ENCODE measurements at regions not wholly inside any gene's neighbourhood (a gene's known extent, or its start where the extent isn't known, plus 50 kb on each side); places are given as distances from the start of the nearest gene placed in this dataset.
"Not testable (repeated sequence)": the region's sequence is repeated elsewhere in the genome, so short reads cannot be mapped to it uniquely, and the experiment has no call there.

DNA sequence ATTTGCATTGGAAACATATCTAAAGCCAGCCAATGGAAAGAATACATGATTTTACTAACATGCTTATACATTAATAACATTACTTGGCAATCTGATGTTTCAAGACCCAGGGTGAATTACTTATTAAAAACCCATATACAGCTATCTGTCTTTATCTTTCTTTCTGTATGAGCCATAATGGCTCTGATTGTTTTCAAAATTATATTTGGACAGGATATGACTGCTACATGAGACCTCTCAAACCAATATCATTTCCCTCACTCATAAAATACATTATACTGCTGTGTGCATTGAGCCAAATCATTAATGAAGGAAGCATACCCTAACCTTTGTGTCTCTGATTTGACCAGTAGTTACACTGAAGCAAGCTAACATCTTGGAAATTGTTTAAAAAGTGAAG is 205.9 kb upstream of the DPYD start:
- Histone ChIP-seq H3K9me3 (no peaks in the 10 kb centered on the region), H3K27ac (ENCODE audit: low read length) (no peak overlapping the region), H3K4me3 (ENCODE audit: control insufficient read depth in 1 of 2, extremely low read depth in 1 of 2, low read length in 1 of 2) (no peak overlapping the region), H3K36me3 (ENCODE audit: control insufficient read depth in 2 of 2, extremely low read depth in 1 of 2, insufficient read depth in 1 of 2, low read length in 1 of 2) (no peaks in the 10 kb centered on the region), H3K4me1 (ENCODE audit: control insufficient read depth in 1 of 2, extremely low read depth in 1 of 2, insufficient read depth in 2 of 2, low read length in 2 of 2) (no peaks in the 10 kb centered on the region), H3K27me3 (replicated peaks in 1 of 2; ENCODE audit: control insufficient read depth in 2 of 2, extremely low read depth in 1 of 2, insufficient read depth in 2 of 2, low read length in 1 of 2) (no peaks in the 10 kb centered on the region)
- ChIA-PET POLR2A (no interaction called here), CTCF (no interaction called here)
- Mint-ChIP-seq H3K4me1 (no peaks in the 10 kb centered on the region), H3K4me3 (no peak overlapping the region), H3K27ac (no peak overlapping the region), H3K9me3 (peaks cover 0 to 3% (median 0%) of the 10 kb centered on the region in 3 donors), H3K36me3 (no peaks in the 10 kb centered on the region), H3K27me3 (no peaks in the 10 kb centered on the region)
- ATAC-seq (replicated peaks in 1 of 4) (no peak), DNase-seq (no peak)

DNA sequence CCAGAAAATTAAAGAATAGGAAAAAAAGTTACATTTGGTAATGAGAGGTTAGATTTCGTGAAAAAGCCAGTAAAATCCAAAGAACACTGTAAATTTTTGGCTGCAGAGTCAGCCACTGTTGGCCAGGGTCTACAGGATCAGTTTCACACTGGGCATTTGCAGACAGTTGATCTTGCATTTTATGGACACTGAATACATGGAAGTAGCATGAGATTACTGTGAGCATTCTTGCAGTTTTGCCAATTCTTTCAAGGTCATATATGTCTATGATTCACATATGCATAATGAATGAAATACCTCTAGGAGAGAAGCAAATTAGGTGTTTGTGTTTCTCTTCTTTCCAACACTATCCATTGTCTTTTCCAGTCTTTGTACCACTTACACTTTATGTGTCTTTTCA is 200.8 kb upstream of the DPYD start:
- H3K4me3 ChIP-seq (ENCODE audit: control insufficient read depth in 1 of 2, extremely low read depth in 1 of 2, low read length in 1 of 2): no peak overlapping the region
- no peaks in the 10 kb centered on the region for H3K4me1 ChIP-seq (ENCODE audit: control insufficient read depth in 1 of 2, extremely low read depth in 1 of 2, insufficient read depth in 2 of 2, low read length in 2 of 2)
- H3K27me3 ChIP-seq (replicated peaks in 1 of 2; ENCODE audit: control insufficient read depth in 2 of 2, extremely low read depth in 1 of 2, insufficient read depth in 2 of 2, low read length in 1 of 2): no peaks in the 10 kb centered on the region
- WGBS (ENCODE audit: insufficient coverage): 0% methylated on average over 1 of the region's 1 CpG
- H3K9me3 Mint-ChIP-seq: peaks cover 0 to 3% (median 0%) of the 10 kb centered on the region in 3 donors
- no peak overlapping the region for H3K4me3 Mint-ChIP-seq
- H3K27ac Mint-ChIP-seq: no peak overlapping the region
- H3K4me1 Mint-ChIP-seq: no peaks in the 10 kb centered on the region
- ChIA-PET POLR2A (no interaction called here), CTCF (no interaction called here)
- H3K36me3 ChIP-seq (ENCODE audit: control insufficient read depth in 2 of 2, extremely low read depth in 1 of 2, insufficient read depth in 1 of 2, low read length in 1 of 2): no peaks in the 10 kb centered on the region
- no peak for DNase-seq
- H3K36me3 Mint-ChIP-seq: no peaks in the 10 kb centered on the region
- no peak overlapping the region for H3K27ac ChIP-seq (ENCODE audit: low read length)
- peaks cover 0 to 3% of the 10 kb centered on the region in 2 donors for H3K27me3 Mint-ChIP-seq
- H3K9me3 ChIP-seq: no peaks in the 10 kb centered on the region
- ATAC-seq (replicated peaks in 1 of 4): no peak

DNA sequence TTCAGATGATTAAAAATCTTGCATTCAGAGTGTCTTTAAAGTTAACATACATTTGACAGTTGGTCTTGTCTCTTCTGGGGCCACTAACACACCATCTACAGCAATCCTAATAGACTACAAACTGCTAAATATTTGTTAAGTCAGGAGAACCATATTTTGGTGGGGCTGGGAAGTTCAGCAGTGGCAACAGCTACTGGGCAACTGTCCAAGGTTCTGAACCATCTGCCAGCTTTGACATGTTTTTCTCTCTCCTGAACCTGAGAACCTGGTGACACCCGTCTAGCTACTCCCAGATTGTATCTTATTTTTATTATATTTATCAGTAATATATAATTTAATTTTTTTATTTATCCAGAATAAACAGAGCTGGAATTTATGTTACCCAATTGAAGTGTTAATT is 199.0 kb upstream of the DPYD start:
- peaks cover 0 to 3% (median 0%) of the 10 kb centered on the region in 3 donors for H3K9me3 Mint-ChIP-seq
- peaks cover 0 to 3% of the 10 kb centered on the region in 2 donors for H3K27me3 Mint-ChIP-seq
- no peaks in the 10 kb centered on the region for H3K4me1 Mint-ChIP-seq
- H3K27me3 ChIP-seq (replicated peaks in 1 of 2; ENCODE audit: control insufficient read depth in 2 of 2, extremely low read depth in 1 of 2, insufficient read depth in 2 of 2, low read length in 1 of 2): no peaks in the 10 kb centered on the region
- WGBS (ENCODE audit: insufficient coverage): no CpG with 5 or more reads among the region's 1 CpG
- no peaks in the 10 kb centered on the region for H3K4me1 ChIP-seq (ENCODE audit: control insufficient read depth in 1 of 2, extremely low read depth in 1 of 2, insufficient read depth in 2 of 2, low read length in 2 of 2)
- H3K4me3 Mint-ChIP-seq: no peak overlapping the region
- DNase-seq: peak in 1 of 35 experiments; percentile 1
- ATAC-seq (replicated peaks in 1 of 4): no peak
- no peaks in the 10 kb centered on the region for H3K36me3 Mint-ChIP-seq
- H3K27ac ChIP-seq (ENCODE audit: low read length): no peak overlapping the region
- ChIA-PET CTCF (no interaction called here), POLR2A (no interaction called here)
- H3K9me3 ChIP-seq: no peaks in the 10 kb centered on the region
- H3K4me3 ChIP-seq (ENCODE audit: control insufficient read depth in 1 of 2, extremely low read depth in 1 of 2, low read length in 1 of 2): no peak overlapping the region
- no peak overlapping the region for H3K27ac Mint-ChIP-seq
- H3K36me3 ChIP-seq (ENCODE audit: control insufficient read depth in 2 of 2, extremely low read depth in 1 of 2, insufficient read depth in 1 of 2, low read length in 1 of 2): no peaks in the 10 kb centered on the region

DNA sequence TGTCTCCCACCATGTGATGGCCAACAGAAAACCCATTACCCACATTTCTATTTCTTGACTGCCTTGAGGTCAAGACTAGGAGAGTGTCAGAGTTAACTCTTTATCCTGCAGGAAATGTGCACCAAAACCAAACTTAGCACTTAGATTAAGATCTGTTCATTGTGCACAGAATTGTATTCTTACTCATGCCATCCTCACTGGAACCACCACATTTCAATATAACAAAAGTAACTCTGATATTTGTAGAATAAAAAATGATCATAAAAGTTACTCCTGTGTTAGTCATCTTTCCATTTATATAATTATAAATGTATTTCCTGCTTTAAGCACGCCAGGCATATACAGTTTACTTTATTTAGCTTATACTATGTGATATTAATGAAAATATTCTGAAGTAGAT is 193.0 kb upstream of the DPYD start:
- no peaks in the 10 kb centered on the region for H3K27me3 ChIP-seq (replicated peaks in 1 of 2; ENCODE audit: control insufficient read depth in 2 of 2, extremely low read depth in 1 of 2, insufficient read depth in 2 of 2, low read length in 1 of 2)
- Mint-ChIP-seq H3K27me3 (peaks cover 3% of the 10 kb centered on the region in 2 donors), H3K4me3 (no peak overlapping the region), H3K4me1 (no peaks in the 10 kb centered on the region), H3K36me3 (no peaks in the 10 kb centered on the region), H3K27ac (no peak overlapping the region), H3K9me3 (no peaks in the 10 kb centered on the region)
- ChIA-PET CTCF (no interaction called here), POLR2A (no interaction called here)
- no peaks in the 10 kb centered on the region for H3K4me1 ChIP-seq (ENCODE audit: control insufficient read depth in 1 of 2, extremely low read depth in 1 of 2, insufficient read depth in 2 of 2, low read length in 2 of 2)
- WGBS (ENCODE audit: insufficient coverage): no CpG with 5 or more reads among the region's 1 CpG
- DNase-seq: no peak
- no peak overlapping the region for H3K4me3 ChIP-seq (ENCODE audit: control insufficient read depth in 1 of 2, extremely low read depth in 1 of 2, low read length in 1 of 2)
- no peaks in the 10 kb centered on the region for H3K36me3 ChIP-seq (ENCODE audit: control insufficient read depth in 2 of 2, extremely low read depth in 1 of 2, insufficient read depth in 1 of 2, low read length in 1 of 2)
- no peaks in the 10 kb centered on the region for H3K9me3 ChIP-seq
- H3K27ac ChIP-seq (ENCODE audit: low read length): no peak overlapping the region
- ATAC-seq (replicated peaks in 1 of 4): no peak

DNA sequence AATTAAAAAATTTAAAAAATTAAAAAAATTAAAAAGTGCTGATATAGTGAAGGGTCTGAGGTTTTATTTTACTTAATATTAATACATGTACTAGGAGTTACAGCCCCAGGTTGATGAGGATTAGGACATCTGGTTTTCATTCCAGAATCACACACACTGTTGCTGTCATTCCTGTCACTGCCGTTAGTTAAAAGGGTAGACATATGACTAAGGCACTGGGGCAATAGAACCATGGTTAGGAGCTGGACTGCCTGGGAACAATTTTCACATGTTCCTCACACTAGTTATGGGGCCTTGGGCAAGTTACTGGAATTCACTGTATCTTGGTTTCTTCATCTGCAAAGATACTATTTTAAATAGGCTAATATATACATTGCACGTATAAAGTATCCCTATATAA is 191.8 kb upstream of the DPYD start:
- ATAC-seq (replicated peaks in 1 of 4): no peak
- no peak overlapping the region for H3K27ac Mint-ChIP-seq

DNA sequence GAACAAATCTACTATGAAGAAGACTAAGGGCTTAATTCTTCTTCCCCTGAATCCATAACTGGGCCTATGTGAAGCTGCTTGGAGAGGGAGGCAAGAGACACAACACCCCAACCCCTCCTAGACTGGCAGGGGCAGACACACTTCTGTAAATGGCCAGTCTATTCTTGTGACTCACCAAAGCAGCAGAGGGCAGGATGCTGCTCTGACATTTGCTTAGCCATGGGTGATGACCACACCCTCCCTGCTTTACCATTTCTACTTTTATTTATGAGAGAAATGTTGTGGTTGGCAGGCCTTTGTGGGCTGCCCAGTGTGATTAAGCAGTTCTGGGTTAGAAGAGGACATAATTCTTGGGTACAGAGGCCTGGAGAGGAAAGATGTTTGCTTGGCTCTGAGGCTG is 189.8 kb upstream of the DPYD start:
- H3K4me1 Mint-ChIP-seq: no peaks in the 10 kb centered on the region
- H3K36me3 ChIP-seq (ENCODE audit: control insufficient read depth in 2 of 2, extremely low read depth in 1 of 2, insufficient read depth in 1 of 2, low read length in 1 of 2): no peaks in the 10 kb centered on the region
- H3K27ac ChIP-seq (ENCODE audit: low read length): no peak overlapping the region
- CTCF ChIA-PET: no interaction called here
- no peaks in the 10 kb centered on the region for H3K4me1 ChIP-seq (ENCODE audit: control insufficient read depth in 1 of 2, extremely low read depth in 1 of 2, insufficient read depth in 2 of 2, low read length in 2 of 2)
- H3K27ac Mint-ChIP-seq: no peak overlapping the region
- ATAC-seq (replicated peaks in 1 of 4): no peak
- H3K4me3 ChIP-seq (ENCODE audit: control insufficient read depth in 1 of 2, extremely low read depth in 1 of 2, low read length in 1 of 2): no peak overlapping the region
- no peaks in the 10 kb centered on the region for H3K36me3 Mint-ChIP-seq
- no peak overlapping the region for H3K4me3 Mint-ChIP-seq
- DNase-seq: no peak
- peaks cover 0 to 3% of the 10 kb centered on the region in 2 donors for H3K27me3 Mint-ChIP-seq
- H3K9me3 Mint-ChIP-seq: peaks cover 14 to 21% (median 19%) of the 10 kb centered on the region in 3 donors
- no peaks in the 10 kb centered on the region for H3K27me3 ChIP-seq (replicated peaks in 1 of 2; ENCODE audit: control insufficient read depth in 2 of 2, extremely low read depth in 1 of 2, insufficient read depth in 2 of 2, low read length in 1 of 2)
- POLR2A ChIA-PET: no interaction called here
- H3K9me3 ChIP-seq: no peaks in the 10 kb centered on the region

More for the DNA sequence above, 191.8 kb upstream of the DPYD start:
- peaks cover 8 to 9% (median 9%) of the 10 kb centered on the region in 3 donors for H3K9me3 Mint-ChIP-seq
- no peak for DNase-seq
- H3K27ac ChIP-seq (ENCODE audit: low read length): no peak overlapping the region
- H3K27me3 Mint-ChIP-seq: peaks cover 1 to 3% of the 10 kb centered on the region in 2 donors
- H3K4me1 ChIP-seq (ENCODE audit: control insufficient read depth in 1 of 2, extremely low read depth in 1 of 2, insufficient read depth in 2 of 2, low read length in 2 of 2): no peaks in the 10 kb centered on the region
- H3K4me3 Mint-ChIP-seq: no peak overlapping the region
- no peaks in the 10 kb centered on the region for H3K27me3 ChIP-seq (replicated peaks in 1 of 2; ENCODE audit: control insufficient read depth in 2 of 2, extremely low read depth in 1 of 2, insufficient read depth in 2 of 2, low read length in 1 of 2)
- no CpG with 5 or more reads among the region's 2 CpGs for WGBS (ENCODE audit: insufficient coverage)
- no peaks in the 10 kb centered on the region for H3K9me3 ChIP-seq
- no peak overlapping the region for H3K4me3 ChIP-seq (ENCODE audit: control insufficient read depth in 1 of 2, extremely low read depth in 1 of 2, low read length in 1 of 2)
- ChIA-PET POLR2A (interaction anchor here (0.6 kb wide), 2 partner anchors 26 to 559 kb away, joined by 3 read pairs; no protein-coding TSS in a partner anchor), CTCF (no interaction called here)
- no peaks in the 10 kb centered on the region for H3K36me3 Mint-ChIP-seq
- no peaks in the 10 kb centered on the region for H3K4me1 Mint-ChIP-seq
- H3K36me3 ChIP-seq (ENCODE audit: control insufficient read depth in 2 of 2, extremely low read depth in 1 of 2, insufficient read depth in 1 of 2, low read length in 1 of 2): no peaks in the 10 kb centered on the region

DNA sequence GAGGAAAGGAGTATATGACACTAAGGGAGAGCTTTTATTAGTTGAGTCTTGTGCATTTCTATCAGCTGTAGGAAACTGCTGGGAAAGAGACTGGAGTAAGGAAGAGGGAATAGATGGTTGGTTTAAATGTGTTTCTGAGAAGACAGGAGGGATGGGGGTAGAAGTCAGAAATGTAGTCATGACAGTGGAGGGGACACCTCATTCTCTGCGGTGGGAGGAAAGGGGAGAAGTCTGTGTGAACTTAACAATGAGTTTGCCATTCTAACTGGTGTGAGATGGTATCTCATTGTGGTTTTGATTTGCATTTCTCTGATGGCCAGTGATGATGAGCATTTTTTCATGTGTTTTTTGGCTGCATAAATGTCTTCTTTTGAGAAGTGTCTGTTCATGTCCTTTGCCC is 187.5 kb upstream of the DPYD start:
- 100% methylated on average over 1 of the region's 1 CpG for WGBS (ENCODE audit: insufficient coverage)
- H3K4me3 Mint-ChIP-seq; H3K9me3 ChIP-seq; DNase-seq; H3K27me3 ChIP-seq (replicated peaks in 1 of 2; ENCODE audit: control insufficient read depth in 2 of 2, extremely low read depth in 1 of 2, insufficient read depth in 2 of 2, low read length in 1 of 2); POLR2A ChIA-PET; H3K4me1 Mint-ChIP-seq; CTCF ChIA-PET; H3K36me3 Mint-ChIP-seq; H3K27me3 Mint-ChIP-seq; H3K4me1 ChIP-seq (ENCODE audit: control insufficient read depth in 1 of 2, extremely low read depth in 1 of 2, insufficient read depth in 2 of 2, low read length in 2 of 2); H3K4me3 ChIP-seq (ENCODE audit: control insufficient read depth in 1 of 2, extremely low read depth in 1 of 2, low read length in 1 of 2); H3K36me3 ChIP-seq (ENCODE audit: control insufficient read depth in 2 of 2, extremely low read depth in 1 of 2, insufficient read depth in 1 of 2, low read length in 1 of 2); H3K27ac ChIP-seq (ENCODE audit: low read length); ATAC-seq (replicated peaks in 1 of 4); H3K27ac Mint-ChIP-seq: not testable (repeated sequence)
- peaks cover 14 to 21% (median 19%) of the 10 kb centered on the region in 3 donors for H3K9me3 Mint-ChIP-seq
